Activated CD4-positive, alpha-beta T cell treated with anti-CD3 and anti-CD28 coated beads, Interleukin-2, amount 50 U/mL, for 48 hours (primary cell): ENCODE measurements at regions not wholly inside any gene's neighbourhood (a gene's known extent, or its start where the extent isn't known, plus 50 kb on each side); places are given as distances from the start of the nearest gene placed in this dataset.

Source experiments
- DNase-seq, 2 experiments: peaks; one replicate each; pipeline ENCODE4 v3.0.0-alpha.2; 2020

- no peak for DNase-seq
Measured at GRCh38 chr9:135220601-135221575, 133.4 kb downstream of the OLFM1 start.

GRCh38 chr9:135221576-135221950 is 134.1 kb downstream of the OLFM1 start:
- no peak for DNase-seq

GRCh38 chr9:135221951-135222631 is 134.6 kb downstream of the OLFM1 start:
- DNase-seq, result no peak

- DNase-seq, result no peak
Measured at GRCh38 chr9:135222881-135223760, 135.7 kb downstream of the OLFM1 start.

- DNase-seq, result no peak
Measured at GRCh38 chr9:135223831-135224230, 136.4 kb downstream of the OLFM1 start.

- DNase-seq, result no peak
Measured at GRCh38 chr9:135224286-135224877, 136.9 kb downstream of the OLFM1 start.

- no peak for DNase-seq
Measured at GRCh38 chr9:135224921-135225541, 137.6 kb downstream of the OLFM1 start.

- no peak for DNase-seq
Measured at GRCh38 chr9:135225619-135226228, 138.3 kb downstream of the OLFM1 start.

- no peak for DNase-seq
Measured at GRCh38 chr9:135226369-135227050, 139.0 kb downstream of the OLFM1 start.

- DNase-seq, result no peak
Measured at GRCh38 chr9:135227641-135228251, 140.3 kb downstream of the OLFM1 start.

GRCh38 chr9:135228345-135228982 is 141.0 kb downstream of the OLFM1 start:
- no peak for DNase-seq

GRCh38 chr9:135228983-135229625 is 141.6 kb downstream of the OLFM1 start:
- DNase-seq, result no peak

GRCh38 chr9:135229701-135230385 is 142.4 kb downstream of the OLFM1 start:
- no peak for DNase-seq

GRCh38 chr9:135230386-135230765 is 142.9 kb downstream of the OLFM1 start:
- DNase-seq, result no peak

GRCh38 chr9:135230817-135231520 is 143.5 kb downstream of the OLFM1 start:
- no peak for DNase-seq

GRCh38 chr9:135239100-135239768 is 151.8 kb downstream of the OLFM1 start:
- no peak for DNase-seq

- DNase-seq, result no peak
Measured at GRCh38 chr9:135239769-135240141, 152.3 kb downstream of the OLFM1 start.

GRCh38 chr9:135240222-135240621 is 152.8 kb downstream of the OLFM1 start:
- DNase-seq, result no peak
